Thoracic aorta (tissue), 2 donors: ENCODE measurements at regions not wholly inside any gene's neighbourhood (a gene's known extent, or its start where the extent isn't known, plus 50 kb on each side); places are given as distances from the start of the nearest gene placed in this dataset.
A peak's percentile ranks its signal among the peaks of the same experiment; 100 is the strongest.

Source experiments
- ATAC-seq: fragments of 150-250 bp; one replicate; pipeline ENCODE4 v1.8.0; 2017; ENCODE audit warnings: low read depth; ENCODE audit not compliant: insufficient number of reproducible peaks, low FRiP score
- DNase-seq: peaks from one replicate; pipeline ENCODE4 v3.0.0-alpha.2; 2020; ENCODE audit warnings: low spot score
- H3K27ac ChIP-seq, 2 donors: fragments of 200-600 bp; sonication (generic); 1 replicate in 1 of 2; 2 replicates in 1 of 2; pipeline ENCODE4 v1.5.1; 2016; ENCODE audit warnings: mild to moderate bottlenecking in 2 of 2, moderate library complexity in 2 of 2
- H3K27me3 ChIP-seq: fragments of 200-600 bp; sonication (generic); replicated peaks from 2 replicates; pipeline ENCODE4 v1.6.0; 2016; ENCODE audit warnings: mild to moderate bottlenecking; ENCODE audit not compliant: insufficient read depth
- H3K36me3 ChIP-seq: fragments of 200-600 bp; sonication (generic); one replicate; pipeline ENCODE4 v1.5.1; 2016
- H3K4me1 ChIP-seq, 2 donors: fragments of 200-600 bp; sonication (generic); 1 replicate in 1 of 2; 2 replicates in 1 of 2; pipeline versions ENCODE4 v1.5.1 to v1.6.0; 2016; ENCODE audit warnings: low read depth in 2 of 2, mild to moderate bottlenecking in 1 of 2; ENCODE audit not compliant: control insufficient read depth in 1 of 2
- H3K4me3 ChIP-seq: fragments of 200-600 bp; sonication (generic); 2 replicates; pipeline ENCODE4 v1.5.1; 2016; ENCODE audit warnings: mild to moderate bottlenecking
- H3K9me3 ChIP-seq: fragments of 200-600 bp; sonication (generic); 2 replicates; pipeline ENCODE4 v1.5.1; 2016
- TF ChIP-seq, protein P1 (sequence below): fragments of 200-600 bp; sonication (generic); IDR thresholded peaks from one replicate; pipeline ENCODE4 v1.5.1; 2019; ENCODE audit warnings: antibody characterized with exemption

DNA sequence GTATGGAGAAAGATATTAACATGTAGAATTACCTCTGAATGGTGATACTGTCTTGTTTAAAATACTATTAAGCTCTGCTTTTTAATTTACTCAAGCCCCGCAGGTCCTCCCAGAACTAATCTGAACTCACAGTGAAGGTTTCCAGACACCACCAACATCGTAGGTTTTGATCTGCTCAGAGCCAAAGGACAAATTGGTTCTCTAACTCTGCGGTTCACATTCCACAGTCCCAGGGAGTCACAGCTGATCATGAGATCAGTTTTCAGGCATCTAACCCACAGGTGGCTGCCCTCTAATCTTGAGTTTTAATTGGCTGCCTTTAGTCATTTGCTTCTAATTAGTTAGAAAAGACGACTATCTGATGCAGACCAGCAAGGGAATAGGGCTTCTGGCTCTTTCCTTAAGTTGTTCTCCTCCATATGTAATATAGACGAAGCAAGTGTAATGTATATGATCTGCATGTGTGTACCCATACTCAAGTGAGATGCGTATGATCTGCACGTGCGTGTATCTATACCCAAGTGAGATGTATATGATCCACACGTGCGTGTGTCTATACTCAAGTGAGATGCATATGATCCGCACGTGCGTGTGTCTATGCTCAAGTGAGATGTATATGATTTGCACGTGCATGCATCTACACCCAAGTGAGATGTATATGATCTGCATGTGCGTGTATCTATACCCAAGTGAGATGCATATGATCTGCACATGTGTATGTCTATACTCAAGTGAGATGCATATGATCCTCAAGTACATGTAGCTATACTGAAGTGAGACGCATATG lies 331.5 kb upstream of the NPVF start:
- TF ChIP-seq, protein P1, sequence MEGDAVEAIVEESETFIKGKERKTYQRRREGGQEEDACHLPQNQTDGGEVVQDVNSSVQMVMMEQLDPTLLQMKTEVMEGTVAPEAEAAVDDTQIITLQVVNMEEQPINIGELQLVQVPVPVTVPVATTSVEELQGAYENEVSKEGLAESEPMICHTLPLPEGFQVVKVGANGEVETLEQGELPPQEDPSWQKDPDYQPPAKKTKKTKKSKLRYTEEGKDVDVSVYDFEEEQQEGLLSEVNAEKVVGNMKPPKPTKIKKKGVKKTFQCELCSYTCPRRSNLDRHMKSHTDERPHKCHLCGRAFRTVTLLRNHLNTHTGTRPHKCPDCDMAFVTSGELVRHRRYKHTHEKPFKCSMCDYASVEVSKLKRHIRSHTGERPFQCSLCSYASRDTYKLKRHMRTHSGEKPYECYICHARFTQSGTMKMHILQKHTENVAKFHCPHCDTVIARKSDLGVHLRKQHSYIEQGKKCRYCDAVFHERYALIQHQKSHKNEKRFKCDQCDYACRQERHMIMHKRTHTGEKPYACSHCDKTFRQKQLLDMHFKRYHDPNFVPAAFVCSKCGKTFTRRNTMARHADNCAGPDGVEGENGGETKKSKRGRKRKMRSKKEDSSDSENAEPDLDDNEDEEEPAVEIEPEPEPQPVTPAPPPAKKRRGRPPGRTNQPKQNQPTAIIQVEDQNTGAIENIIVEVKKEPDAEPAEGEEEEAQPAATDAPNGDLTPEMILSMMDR, result no peak

DNA sequence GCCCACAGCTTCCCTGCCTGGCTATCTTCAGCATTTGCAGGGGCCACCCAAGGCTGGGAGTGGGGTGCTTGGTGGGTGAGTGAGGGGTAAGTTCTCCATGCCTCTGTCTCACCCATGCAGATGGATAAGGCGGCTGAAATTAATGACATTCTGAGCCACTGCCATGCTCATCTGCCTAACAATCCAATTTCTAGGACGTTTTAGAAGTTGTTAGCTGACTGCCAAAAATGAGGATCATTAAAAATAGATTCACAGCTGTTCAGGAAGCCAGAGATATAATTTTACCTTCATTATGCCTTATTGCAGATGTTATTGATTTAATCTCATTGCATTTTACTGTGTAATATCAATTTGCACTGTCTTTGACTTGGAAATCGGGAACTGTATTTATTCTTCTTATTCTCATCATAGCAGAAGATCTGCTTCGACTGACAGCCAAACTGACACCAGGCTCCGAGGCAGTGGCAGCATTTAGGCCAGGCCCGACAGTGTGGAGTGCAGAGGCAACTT lies 334.4 kb upstream of the NPVF start:
- H3K27ac ChIP-seq, result no peak overlapping the region
- H3K27me3 ChIP-seq, result no peaks in the 10 kb centered on the region
- peaks cover 5 to 27% of the 10 kb centered on the region in 2 donors for H3K4me1 ChIP-seq
- no peak for ATAC-seq
- TF ChIP-seq, protein P1, result no peak
- no peaks in the 10 kb centered on the region for H3K9me3 ChIP-seq
- no peak for DNase-seq
- no peaks in the 10 kb centered on the region for H3K36me3 ChIP-seq
- H3K4me3 ChIP-seq, result no peak overlapping the region

More for the DNA sequence above, 331.5 kb upstream of the NPVF start:
- Histone ChIP-seq H3K27me3 (no peaks in the 10 kb centered on the region), H3K9me3 (no peaks in the 10 kb centered on the region), H3K27ac (no peak overlapping the region), H3K36me3 (no peaks in the 10 kb centered on the region), H3K4me1 (peaks cover 0 to 17% of the 10 kb centered on the region in 2 donors), H3K4me3 (no peak overlapping the region)
- DNase-seq, result no peak
- ATAC-seq, result no peak

DNA sequence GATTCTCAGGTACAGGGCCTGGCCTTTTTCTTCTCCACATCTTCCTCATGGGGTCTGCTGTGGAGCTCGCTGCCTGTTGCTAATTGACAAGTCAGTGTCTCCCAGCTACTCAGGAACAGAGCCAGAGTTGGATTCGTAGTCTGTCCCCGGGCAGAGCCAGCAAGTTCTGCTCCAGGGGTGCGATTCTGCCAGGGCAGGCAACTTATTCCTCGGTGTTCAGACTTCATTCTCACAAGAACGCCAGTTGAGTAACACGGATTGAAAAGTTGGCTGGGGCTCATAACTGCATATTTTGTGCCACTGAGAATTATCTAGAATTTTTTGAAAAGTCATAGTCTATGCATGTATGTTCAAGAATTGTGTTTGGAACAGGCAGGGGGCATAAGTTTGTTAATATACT lies 336.7 kb upstream of the NPVF start:
- Histone ChIP-seq H3K9me3 (no peaks in the 10 kb centered on the region), H3K27me3 (no peaks in the 10 kb centered on the region), H3K4me1 (peaks cover 5 to 27% of the 10 kb centered on the region in 2 donors), H3K27ac (peak overlapping the region; percentile 31 to 52), H3K4me3 (peak overlapping the region; percentile 46), H3K36me3 (no peaks in the 10 kb centered on the region)
- TF ChIP-seq, protein P1, result no peak
- ATAC-seq (no peak), DNase-seq (no peak)

DNA sequence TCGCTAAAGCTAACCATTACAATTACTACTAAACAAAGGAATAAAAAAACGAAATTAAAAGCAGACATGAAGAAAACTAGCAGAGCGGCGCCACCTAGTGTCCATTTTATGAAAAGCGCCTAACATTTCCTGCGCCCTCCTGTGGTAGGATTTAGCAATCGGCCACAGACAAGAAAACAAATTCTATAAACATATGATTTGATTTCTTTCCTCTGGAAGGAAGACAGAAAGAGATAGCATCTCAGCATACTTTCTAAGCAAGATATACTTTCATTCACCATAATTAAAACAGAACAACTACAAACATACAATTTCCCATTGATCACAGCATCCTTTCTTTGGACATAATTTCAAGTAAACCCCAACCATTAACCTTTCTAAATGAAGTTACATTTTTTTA lies 337.7 kb upstream of the NPVF start:
- Histone ChIP-seq H3K36me3 (no peaks in the 10 kb centered on the region), H3K9me3 (no peaks in the 10 kb centered on the region), H3K4me3 (peak overlapping the region; percentile 46), H3K27ac (peak overlapping the region; percentile 31 to 52), H3K4me1 (peaks cover 5 to 27% of the 10 kb centered on the region in 2 donors), H3K27me3 (no peaks in the 10 kb centered on the region)
- DNase-seq (no peak), ATAC-seq (no peak)
- TF ChIP-seq, protein P1, result peak; percentile 100

DNA sequence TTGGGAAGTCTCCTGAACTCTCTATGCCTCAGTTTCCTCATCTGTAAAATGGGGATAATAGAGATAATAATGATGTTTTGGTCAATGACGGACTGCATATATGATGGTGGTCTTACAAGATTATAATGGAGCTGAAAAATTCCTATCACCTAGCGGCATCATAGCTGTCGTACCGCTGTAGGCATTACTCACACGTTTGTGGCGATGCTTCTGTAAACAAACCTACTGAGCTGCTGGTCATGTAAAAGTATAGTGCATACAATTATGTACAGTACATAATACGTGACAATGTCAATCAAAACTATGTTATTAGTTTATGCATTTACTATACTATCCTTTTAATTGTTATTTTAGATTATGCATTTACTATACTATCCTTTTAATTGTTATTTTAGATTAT lies 339.1 kb upstream of the NPVF start:
- TF ChIP-seq, protein P1, result no peak
- DNase-seq (no peak), ATAC-seq (no peak)
- Histone ChIP-seq H3K4me3 (no peak overlapping the region), H3K27ac (no peak overlapping the region), H3K9me3 (no peaks in the 10 kb centered on the region), H3K4me1 (peaks cover 5 to 15% of the 10 kb centered on the region in 2 donors), H3K36me3 (no peaks in the 10 kb centered on the region), H3K27me3 (no peaks in the 10 kb centered on the region)
